CD4-positive, alpha-beta T cell treated with Interleukin-4 for 1 hour (primary cell): ENCODE measurements at regions not wholly inside any gene's neighbourhood (a gene's known extent, or its start where the extent isn't known, plus 50 kb on each side); places are given as distances from the start of the nearest gene placed in this dataset.
"Not testable (repeated sequence)": the region's sequence is repeated elsewhere in the genome, so short reads cannot be mapped to it uniquely, and the experiment has no call there.

Source experiments
- DNase-seq, 2 donors: peaks; one replicate each; pipeline ENCODE4 v3.0.0-alpha.2; 2020 to 2022

GRCh38 chr13:90447034-90447733 lies 900.3 kb upstream of the MIR17HG start:
- DNase-seq: no peak

DNA sequence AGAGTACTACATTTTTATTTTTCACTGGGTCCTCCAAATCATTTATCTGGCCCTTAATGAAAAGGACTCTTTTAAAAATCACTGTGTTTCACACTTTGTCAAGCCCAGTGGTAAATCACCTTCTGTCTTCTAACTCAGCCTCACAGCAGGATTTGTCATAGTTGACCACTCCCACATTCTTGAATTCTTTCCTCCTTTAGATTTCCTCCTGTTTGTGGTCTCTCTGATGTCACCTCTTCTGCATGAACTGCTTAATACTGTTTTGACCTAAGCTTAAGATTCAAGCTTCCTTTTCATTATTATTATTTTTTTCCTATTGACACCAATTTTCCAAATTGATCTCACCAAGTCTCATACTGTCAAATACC lies 899.8 kb upstream of the MIR17HG start:
- no peak for DNase-seq

GRCh38 chr13:90448466-90449037 lies 898.9 kb upstream of the MIR17HG start:
- DNase-seq: no peak

DNA sequence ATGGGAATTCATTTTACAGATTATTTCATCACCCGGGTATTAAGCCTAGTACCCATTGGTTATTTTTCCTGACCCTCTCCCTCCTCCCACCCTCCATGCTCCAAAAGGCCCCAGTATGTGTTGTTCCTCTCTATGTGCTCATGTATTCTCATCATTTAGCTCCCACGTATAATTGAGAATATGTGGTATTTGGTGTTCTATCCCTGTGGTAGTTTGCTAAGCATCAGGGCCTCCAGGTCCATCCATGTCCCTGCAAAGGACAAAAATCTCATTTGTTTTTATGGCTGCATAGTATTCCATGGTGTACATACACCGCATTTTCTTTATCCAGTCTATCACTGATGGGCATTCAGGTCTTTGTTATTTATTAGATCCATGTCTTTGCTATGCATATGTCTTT lies 894.1 kb upstream of the MIR17HG start:
- DNase-seq: no peak

DNA sequence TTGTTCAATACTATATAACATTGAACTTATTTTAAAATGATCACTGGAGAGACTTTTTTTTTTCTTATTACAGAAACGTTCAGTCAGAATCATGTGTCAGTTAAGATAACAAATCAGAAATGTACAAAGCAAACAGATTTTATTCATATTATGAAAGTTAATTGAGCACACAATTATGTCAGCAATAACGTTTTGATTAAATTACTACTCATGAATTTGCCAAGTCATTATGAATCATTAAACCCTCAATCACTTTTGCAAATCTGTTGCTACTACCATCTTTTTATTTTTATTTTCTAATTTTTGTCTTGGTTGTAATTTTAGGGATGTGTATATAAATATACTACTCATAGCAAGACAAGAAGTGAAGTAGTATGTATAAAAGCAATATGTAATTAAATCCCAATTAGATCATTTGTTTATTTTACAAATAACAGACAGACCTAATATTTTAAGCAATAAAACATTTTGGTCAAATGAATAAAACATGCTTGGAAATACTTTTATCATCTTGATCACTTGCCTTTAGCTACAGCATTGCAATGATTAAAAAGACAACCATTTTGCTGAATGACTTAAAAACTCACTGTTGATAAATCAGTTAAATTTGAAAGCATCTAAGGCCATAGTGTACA lies 893.4 kb upstream of the MIR17HG start:
- no peak for DNase-seq

- no peak for DNase-seq
These were observed 892.4 kb upstream of the MIR17HG start for GRCh38 chr13:90455067-90455466.

- DNase-seq: no peak
These were observed 891.7 kb upstream of the MIR17HG start for GRCh38 chr13:90455823-90456222.

DNA sequence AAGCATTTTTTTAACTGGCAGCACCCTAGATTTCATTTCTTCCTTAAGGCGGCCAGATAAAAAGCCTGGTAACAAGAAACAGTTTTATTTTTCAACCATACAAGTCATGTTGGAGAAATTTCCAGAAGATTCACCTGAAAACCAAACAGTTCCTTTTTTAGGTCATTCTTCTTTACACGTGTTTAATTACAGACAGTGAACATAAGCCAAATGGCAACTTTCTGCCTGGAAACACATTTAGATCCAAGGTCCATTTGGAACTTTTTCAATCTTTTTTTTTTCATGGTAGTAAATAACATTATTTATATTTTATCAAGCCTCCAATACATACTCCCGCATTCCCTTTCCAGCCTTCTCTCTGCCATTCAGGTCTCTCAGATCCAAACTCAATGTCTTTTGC lies 886.1 kb upstream of the MIR17HG start:
- no peak for DNase-seq

DNA sequence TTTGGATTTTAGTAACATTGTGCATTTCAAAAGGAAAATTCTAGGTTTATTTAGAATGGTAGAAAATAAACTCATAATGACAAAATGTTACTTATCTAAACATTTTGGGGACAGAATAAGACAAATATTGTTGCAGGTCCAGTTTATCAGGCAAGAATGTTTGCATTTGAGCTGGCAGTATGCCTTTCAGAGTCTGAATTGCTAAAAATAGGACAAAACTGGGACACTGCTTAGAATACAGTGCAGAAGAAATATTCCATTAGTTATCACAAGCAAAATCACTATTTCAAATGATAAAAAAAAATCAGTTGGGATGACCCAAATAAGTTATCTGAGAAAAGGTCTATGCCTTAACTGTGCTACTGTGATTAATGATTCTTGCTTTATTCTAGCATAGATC lies 870.3 kb upstream of the MIR17HG start:
- no peak for DNase-seq

DNA sequence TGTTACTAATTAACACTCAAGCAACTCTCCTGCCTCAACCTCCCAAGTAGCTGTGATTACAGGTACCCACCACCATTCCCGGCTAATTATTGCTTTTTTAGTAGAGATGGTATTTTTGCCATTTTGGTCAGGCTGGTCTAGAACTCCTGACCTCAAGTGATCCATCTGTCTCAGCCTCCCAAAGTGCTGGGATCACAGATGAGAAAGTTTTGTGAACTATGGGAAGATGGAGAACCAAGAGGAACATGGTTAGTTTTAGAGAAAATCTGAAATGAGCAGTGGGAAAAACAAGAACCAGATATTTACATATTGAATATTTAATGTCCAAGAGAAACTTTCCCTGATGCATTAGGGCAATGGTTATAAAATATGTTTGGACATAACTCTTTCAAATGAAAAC lies 863.6 kb upstream of the MIR17HG start:
- no peak for DNase-seq

DNA sequence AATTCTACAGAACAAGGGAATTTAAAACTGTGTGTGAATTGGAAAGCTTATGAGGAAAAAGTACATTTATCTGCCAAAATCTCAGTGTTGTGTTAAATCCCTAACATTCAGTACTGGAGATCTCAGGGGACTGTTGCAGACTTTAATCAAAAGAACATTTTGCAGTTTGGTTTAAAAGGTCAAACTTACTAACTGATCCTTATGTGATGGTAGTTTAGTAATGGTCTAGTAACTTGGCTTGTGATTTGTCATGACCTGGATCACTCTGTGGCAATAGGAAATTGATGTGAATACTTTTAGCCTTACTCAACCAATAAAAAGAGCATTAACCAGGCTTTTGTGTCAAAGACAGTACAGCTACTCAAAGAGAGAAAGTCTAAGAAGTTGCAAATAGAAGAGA lies 862.1 kb upstream of the MIR17HG start:
- no peak for DNase-seq

DNA sequence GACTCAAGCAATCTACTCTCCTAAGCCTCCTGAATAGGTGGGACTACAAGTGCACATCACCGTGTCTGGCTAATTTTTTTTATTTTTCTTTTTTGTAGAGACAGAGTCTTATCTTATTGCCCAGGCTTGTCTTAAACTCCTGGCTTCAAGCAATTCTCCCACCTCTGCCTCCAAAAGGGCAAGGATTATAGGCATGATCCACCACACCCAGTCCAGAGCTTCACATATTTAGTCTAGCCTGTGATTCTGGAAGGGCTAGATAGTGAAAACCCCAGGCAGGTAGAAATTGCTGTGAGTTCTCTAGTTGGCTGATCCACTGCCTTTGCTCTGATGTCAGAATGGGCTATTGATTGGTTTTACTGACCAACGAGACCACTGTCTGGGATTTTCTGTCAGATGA lies 854.6 kb upstream of the MIR17HG start:
- no peak for DNase-seq

DNA sequence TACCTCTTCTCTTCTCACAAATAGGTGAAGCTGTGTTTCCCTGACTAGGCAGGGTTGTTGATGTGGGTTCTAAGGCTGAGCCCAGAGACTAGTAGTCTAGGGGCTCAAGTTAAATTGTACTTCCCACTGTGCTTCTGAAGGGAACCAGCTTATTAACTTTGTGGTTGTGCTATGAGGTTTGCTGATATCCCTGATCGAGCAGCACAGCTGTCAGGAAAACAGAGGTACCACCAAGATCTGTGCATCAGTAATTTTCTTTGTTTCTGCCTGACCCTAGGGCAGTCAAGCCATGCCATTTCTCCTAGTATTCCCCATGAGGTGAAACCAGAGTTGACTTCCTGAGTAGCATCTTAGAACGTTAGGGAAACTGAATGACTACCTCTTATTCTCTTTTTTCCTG lies 853.8 kb upstream of the MIR17HG start:
- DNase-seq: no peak

GRCh38 chr13:90494849-90495248 lies 852.6 kb upstream of the MIR17HG start:
- not testable (repeated sequence) for DNase-seq

DNA sequence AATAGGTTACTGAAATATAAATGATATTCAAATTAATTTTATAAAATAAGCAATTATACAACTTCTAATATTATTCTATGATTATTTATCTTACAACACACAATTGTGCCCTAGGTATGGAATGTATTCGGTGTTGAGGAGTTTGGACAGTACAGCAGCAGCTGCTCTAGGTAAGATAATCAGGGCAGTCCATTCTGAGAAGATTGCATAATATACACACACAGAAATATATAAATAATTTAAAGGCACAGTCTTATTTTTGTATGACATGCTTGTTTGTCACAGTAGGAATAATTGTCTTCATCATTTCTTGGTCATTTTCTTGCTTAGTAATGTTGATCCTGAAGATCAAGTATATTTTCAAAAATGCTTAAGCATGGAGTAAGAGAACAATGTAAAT lies 849.4 kb upstream of the MIR17HG start:
- DNase-seq: no peak

DNA sequence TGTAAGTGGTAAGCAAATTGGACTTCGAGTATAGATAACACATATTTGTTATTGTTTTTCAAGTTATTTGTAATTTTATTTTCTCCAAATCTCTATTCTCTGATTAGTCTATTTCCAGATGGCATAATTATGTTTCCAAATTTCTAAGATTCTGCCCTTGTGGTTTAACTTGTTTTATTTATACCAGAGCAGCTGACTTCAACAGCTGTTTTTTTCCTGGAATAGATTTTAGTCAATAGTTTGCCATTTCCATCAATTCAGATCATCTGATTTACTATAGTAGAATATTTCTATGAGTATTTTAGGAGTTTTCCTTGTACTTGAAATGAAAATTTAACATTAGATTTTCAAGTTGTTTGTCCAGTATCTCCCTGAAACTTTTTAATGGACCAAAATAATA lies 848.7 kb upstream of the MIR17HG start:
- DNase-seq: no peak

DNA sequence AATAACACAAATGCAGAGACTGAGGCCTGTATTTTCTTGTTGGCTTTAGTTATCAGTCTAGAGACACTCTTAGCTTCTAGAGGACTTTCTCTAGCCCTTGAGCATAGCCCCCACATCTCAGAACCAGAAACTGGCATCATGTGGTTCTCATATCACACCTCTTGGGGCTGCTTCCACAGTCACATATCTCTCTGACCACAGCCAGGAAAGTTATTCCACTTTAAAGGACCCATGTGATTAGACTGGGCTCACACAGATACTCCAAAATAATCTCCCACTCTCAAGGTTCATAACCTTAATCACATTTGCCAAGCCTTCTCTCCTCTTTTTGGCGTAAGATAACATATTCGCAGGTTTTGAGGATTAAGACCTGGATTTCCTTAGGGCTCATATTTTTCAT lies 846.9 kb upstream of the MIR17HG start:
- no peak for DNase-seq

DNA sequence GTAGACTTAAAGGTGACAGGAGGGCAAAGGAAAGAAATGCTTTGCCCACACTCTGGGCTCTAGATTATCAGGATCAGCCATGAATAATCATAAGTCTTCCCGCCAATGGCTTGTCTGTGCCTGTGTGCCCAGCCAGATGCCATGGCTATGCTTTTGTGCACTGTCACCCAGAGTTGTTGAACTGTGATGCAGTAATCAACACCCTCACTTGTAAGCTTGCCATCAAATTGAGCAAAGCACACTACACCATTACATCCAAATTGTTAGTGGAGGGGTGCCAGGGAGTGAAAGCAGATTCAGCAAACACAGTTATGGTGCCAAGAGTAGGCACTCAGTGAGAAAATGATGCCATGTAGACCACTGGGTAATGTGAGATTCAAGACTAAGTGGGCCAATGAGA lies 845.3 kb upstream of the MIR17HG start:
- DNase-seq: no peak

GRCh38 chr13:90502762-90503161 lies 844.7 kb upstream of the MIR17HG start:
- DNase-seq: no peak

DNA sequence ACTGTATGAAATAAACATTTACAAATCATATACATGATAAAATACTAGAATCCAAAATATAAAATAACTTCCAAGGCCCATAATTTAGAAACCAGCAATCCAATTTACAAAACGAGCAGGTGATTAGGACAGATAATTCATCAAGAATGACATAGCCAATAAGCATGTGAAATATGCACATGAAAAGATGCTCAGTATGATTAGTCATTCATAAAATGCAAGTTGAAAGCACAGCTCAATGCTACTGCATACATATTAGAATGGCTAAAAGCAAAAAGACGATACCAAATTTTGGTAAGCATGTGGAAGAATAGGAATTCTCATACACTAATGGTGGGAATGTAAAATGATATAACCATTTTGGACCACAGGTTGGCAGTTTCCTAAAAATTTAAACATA lies 837.2 kb upstream of the MIR17HG start:
- no peak for DNase-seq

DNA sequence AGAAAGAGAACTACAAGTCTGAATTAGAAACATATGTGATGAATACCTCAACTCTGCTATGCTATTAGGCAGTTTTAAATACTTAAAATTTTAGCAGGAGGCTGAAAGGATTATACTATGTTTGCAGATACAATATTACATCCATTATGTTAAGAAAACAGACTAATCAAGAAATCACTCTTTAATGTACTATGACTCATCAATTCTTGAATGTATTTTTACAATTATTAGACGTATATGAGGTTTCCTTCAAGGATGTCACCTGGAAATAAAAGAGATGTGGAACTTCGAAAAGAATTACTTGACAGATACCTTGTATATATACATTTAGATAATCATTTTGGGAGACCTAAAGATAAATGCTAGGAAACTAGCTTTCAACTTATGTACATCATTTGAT lies 835.6 kb upstream of the MIR17HG start:
- DNase-seq: no peak

GRCh38 chr13:90514712-90515111 lies 832.8 kb upstream of the MIR17HG start:
- DNase-seq: not testable (repeated sequence)

DNA sequence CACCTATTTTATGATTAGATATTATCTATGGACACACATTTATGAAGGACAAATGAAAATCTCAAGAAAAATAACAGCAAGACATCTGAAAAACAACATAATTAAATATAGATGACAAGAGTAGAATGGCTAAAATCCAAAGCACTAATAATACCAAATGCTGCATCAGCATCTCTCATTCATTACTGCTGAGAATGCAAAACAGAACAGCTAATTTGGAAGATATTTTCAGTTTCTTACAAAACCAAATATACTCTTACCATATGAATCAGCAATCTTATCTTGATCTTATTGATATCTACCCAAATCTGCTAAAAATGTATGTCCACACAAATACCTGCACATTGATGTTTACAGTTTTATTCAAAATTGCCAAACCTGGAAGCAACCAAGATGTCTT lies 829.1 kb upstream of the MIR17HG start:
- no peak for DNase-seq

DNA sequence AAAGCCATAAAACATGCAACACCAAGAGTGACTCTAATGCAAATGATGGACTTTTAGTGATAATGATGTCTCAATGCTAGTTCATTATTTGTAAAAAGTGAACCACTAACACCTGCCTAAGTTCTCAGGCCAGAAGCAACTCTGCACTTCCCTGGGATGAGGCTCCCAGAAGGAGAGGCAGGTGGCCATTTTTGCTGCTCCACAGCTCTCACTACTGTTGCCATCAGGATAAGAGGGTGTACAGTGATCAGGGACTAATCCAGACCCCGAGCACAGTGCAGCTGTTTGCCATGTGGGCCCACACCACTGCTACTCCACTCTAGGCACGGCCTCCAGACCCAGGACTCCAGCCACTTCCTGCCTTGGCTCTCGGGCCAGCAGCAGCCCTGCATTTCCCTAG lies 828.3 kb upstream of the MIR17HG start:
- no peak for DNase-seq

DNA sequence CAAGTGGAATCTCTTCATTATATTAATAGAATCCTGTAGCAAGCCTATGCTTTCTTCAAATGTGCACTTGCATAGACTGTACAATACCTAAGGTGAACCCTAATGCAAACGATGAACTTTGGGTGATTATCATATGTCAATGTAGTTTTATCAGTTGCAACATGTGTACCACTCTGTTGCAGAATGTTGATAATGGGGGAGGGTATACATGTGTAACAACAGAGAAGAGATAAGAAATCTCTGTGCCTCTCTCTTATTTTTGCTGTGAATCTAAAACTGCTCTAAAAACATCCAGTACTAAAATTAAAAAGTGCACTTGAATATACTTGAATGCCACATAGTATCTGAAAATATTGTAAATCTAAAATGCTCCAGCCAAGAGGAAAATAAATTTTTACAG lies 820.8 kb upstream of the MIR17HG start:
- no peak for DNase-seq
